ENCODE measurements at regions not wholly inside any gene's neighbourhood (a gene's known extent, or its start where the extent isn't known, plus 50 kb on each side); places are given as distances from the start of the nearest gene placed in this dataset.

DNA sequence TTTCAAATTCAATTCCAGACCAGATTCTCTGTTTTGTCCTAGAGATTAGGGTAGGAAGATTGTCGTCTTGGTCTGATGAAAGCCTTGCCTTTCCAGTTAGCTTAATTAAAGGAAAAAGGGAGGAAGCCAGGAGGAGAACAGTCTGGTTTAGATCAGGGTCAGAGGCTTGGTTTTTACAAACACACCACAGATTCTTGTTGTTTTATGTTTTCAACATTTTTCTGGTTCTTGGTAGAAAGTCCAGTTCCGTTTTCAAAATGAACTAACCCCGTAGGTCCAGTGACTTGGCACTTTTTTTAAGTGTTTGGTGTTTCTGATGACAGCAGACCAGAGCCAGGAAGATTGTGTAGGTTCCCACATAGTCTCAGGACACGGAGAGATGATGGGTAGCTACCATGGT lies 167.1 kb upstream of the INHBA start:
- no peaks in the 10 kb centered on the region for H3K4me1 ChIP-seq
- H3K36me3 Mint-ChIP-seq (ENCODE audit: insufficient read depth, unreplicated experiment) = no peaks in the 10 kb centered on the region
- H3K27me3 ChIP-seq (replicated peaks; ENCODE audit: control insufficient read depth, insufficient read depth, low read length) = no peaks in the 10 kb centered on the region
- ChIA-PET CTCF (no interaction called here), POLR2A (no interaction called here)
- H3K4me1 Mint-ChIP-seq (ENCODE audit: low read depth, unreplicated experiment) = no peaks in the 10 kb centered on the region
- DNase-seq = no peak
- H3K36me3 ChIP-seq (ENCODE audit: control insufficient read depth, insufficient read depth, low read length) = no peaks in the 10 kb centered on the region
- H3K27me3 Mint-ChIP-seq (ENCODE audit: insufficient read depth, unreplicated experiment) = no peaks in the 10 kb centered on the region
- H3K9me3 ChIP-seq = peaks cover 4% of the 10 kb centered on the region
- H3K4me3 Mint-ChIP-seq (ENCODE audit: unreplicated experiment) = no peak overlapping the region
- peaks cover 16% of the 10 kb centered on the region for H3K9me3 Mint-ChIP-seq (ENCODE audit: unreplicated experiment)
- BruUV-seq (replicated peaks) = no TSS peak
- H3K4me3 ChIP-seq (ENCODE audit: low read depth, low read length) = no peak overlapping the region
- TF ChIP-seq, protein P1, sequence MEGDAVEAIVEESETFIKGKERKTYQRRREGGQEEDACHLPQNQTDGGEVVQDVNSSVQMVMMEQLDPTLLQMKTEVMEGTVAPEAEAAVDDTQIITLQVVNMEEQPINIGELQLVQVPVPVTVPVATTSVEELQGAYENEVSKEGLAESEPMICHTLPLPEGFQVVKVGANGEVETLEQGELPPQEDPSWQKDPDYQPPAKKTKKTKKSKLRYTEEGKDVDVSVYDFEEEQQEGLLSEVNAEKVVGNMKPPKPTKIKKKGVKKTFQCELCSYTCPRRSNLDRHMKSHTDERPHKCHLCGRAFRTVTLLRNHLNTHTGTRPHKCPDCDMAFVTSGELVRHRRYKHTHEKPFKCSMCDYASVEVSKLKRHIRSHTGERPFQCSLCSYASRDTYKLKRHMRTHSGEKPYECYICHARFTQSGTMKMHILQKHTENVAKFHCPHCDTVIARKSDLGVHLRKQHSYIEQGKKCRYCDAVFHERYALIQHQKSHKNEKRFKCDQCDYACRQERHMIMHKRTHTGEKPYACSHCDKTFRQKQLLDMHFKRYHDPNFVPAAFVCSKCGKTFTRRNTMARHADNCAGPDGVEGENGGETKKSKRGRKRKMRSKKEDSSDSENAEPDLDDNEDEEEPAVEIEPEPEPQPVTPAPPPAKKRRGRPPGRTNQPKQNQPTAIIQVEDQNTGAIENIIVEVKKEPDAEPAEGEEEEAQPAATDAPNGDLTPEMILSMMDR (IDR thresholded peaks at IDR 0.05; ENCODE audit: insufficient read depth in 1 of 2, low read depth in 1 of 2, low read length in 1 of 2, severe bottlenecking in 1 of 2, unreplicated experiment in 1 of 2) = no peak
- intact Hi-C loops (cut with micrococcal nuclease; ENCODE audit: unreplicated experiment) = no loop called here
- H3K27ac Mint-ChIP-seq (ENCODE audit: unreplicated experiment) = no peak overlapping the region

DNA sequence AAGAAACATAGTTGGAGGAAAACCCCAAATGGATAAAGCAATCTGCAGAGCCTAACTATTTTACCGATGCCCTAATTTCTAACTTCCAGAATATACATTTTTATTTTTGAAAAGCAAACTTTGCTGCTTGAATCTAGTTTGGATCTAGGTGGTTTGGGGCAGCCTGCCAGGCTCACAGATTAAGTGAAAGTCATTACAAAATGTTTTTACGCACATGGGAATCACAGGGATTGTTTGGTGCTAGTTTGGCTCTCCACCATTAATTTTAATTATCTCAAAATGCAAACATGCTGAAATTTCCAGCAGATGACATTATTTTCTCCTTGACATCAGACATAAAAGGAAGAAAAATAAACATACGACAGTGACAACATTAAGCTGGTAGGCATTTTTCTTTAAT lies 166.7 kb upstream of the INHBA start:
- no TSS peak for BruUV-seq (replicated peaks)
- Histone ChIP-seq H3K9me3 (peaks cover 8% of the 10 kb centered on the region), H3K4me3 (ENCODE audit: low read depth, low read length) (no peak overlapping the region), H3K36me3 (ENCODE audit: control insufficient read depth, insufficient read depth, low read length) (no peaks in the 10 kb centered on the region), H3K27me3 (replicated peaks; ENCODE audit: control insufficient read depth, insufficient read depth, low read length) (no peaks in the 10 kb centered on the region), H3K4me1 (no peaks in the 10 kb centered on the region)
- Mint-ChIP-seq H3K9me3 (ENCODE audit: unreplicated experiment) (peaks cover 16% of the 10 kb centered on the region), H3K4me1 (ENCODE audit: low read depth, unreplicated experiment) (no peaks in the 10 kb centered on the region), H3K27me3 (ENCODE audit: insufficient read depth, unreplicated experiment) (no peaks in the 10 kb centered on the region), H3K27ac (ENCODE audit: unreplicated experiment) (no peak overlapping the region), H3K36me3 (ENCODE audit: insufficient read depth, unreplicated experiment) (no peaks in the 10 kb centered on the region), H3K4me3 (ENCODE audit: unreplicated experiment) (no peak overlapping the region)
- TF ChIP-seq, protein P1 (IDR thresholded peaks at IDR 0.05; ENCODE audit: insufficient read depth in 1 of 2, low read depth in 1 of 2, low read length in 1 of 2, severe bottlenecking in 1 of 2, unreplicated experiment in 1 of 2) = no peak
- POLR2A ChIA-PET = no interaction called here
- no peak for DNase-seq
- CTCF ChIA-PET = no interaction called here
- intact Hi-C loops (cut with micrococcal nuclease; ENCODE audit: unreplicated experiment) = no loop called here

DNA sequence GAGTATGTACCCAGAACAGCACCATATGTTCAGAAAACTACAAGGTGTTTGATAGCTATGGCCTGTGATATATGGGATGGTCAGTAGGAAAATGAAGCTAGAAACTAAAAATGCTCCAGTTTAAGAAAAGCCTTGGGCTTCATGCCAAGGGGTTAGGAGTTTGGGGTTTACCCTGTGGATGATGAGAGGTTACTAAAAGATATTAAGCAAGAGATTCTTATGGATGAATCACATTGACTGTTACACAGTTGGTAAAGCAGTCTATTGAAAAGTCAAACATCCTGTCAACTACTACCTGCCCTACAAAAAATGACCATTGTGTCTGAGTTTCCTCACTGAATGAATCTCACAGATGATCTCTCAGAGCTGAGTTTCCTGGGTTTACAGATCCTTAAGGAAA lies 166.2 kb upstream of the INHBA start:
- no peak overlapping the region for H3K4me3 Mint-ChIP-seq (ENCODE audit: unreplicated experiment)
- ChIA-PET POLR2A (no interaction called here), CTCF (no interaction called here)
- no peak overlapping the region for H3K4me3 ChIP-seq (ENCODE audit: low read depth, low read length)
- H3K9me3 Mint-ChIP-seq (ENCODE audit: unreplicated experiment) = peaks cover 16% of the 10 kb centered on the region
- DNase-seq = no peak
- H3K27me3 ChIP-seq (replicated peaks; ENCODE audit: control insufficient read depth, insufficient read depth, low read length) = no peaks in the 10 kb centered on the region
- no TSS peak for BruUV-seq (replicated peaks)
- no peaks in the 10 kb centered on the region for H3K27me3 Mint-ChIP-seq (ENCODE audit: insufficient read depth, unreplicated experiment)
- no peak overlapping the region for H3K27ac Mint-ChIP-seq (ENCODE audit: unreplicated experiment)
- intact Hi-C loops (cut with micrococcal nuclease; ENCODE audit: unreplicated experiment) = no loop called here
- TF ChIP-seq, protein P1 (IDR thresholded peaks at IDR 0.05; ENCODE audit: insufficient read depth in 1 of 2, low read depth in 1 of 2, low read length in 1 of 2, severe bottlenecking in 1 of 2, unreplicated experiment in 1 of 2) = no peak
- no peaks in the 10 kb centered on the region for H3K36me3 Mint-ChIP-seq (ENCODE audit: insufficient read depth, unreplicated experiment)
- H3K4me1 Mint-ChIP-seq (ENCODE audit: low read depth, unreplicated experiment) = no peaks in the 10 kb centered on the region
- no peaks in the 10 kb centered on the region for H3K4me1 ChIP-seq
- H3K36me3 ChIP-seq (ENCODE audit: control insufficient read depth, insufficient read depth, low read length) = no peaks in the 10 kb centered on the region
- H3K9me3 ChIP-seq = peaks cover 10% of the 10 kb centered on the region
